ENCODE measurements at regions not wholly inside any gene's neighbourhood (a gene's known extent, or its start where the extent isn't known, plus 50 kb on each side); places are given as distances from the start of the nearest gene placed in this dataset.

- TF ChIP-seq, protein P1, sequence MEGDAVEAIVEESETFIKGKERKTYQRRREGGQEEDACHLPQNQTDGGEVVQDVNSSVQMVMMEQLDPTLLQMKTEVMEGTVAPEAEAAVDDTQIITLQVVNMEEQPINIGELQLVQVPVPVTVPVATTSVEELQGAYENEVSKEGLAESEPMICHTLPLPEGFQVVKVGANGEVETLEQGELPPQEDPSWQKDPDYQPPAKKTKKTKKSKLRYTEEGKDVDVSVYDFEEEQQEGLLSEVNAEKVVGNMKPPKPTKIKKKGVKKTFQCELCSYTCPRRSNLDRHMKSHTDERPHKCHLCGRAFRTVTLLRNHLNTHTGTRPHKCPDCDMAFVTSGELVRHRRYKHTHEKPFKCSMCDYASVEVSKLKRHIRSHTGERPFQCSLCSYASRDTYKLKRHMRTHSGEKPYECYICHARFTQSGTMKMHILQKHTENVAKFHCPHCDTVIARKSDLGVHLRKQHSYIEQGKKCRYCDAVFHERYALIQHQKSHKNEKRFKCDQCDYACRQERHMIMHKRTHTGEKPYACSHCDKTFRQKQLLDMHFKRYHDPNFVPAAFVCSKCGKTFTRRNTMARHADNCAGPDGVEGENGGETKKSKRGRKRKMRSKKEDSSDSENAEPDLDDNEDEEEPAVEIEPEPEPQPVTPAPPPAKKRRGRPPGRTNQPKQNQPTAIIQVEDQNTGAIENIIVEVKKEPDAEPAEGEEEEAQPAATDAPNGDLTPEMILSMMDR (IDR thresholded peaks at IDR 0.05) = no peak
- no peak for TF ChIP-seq POLR2A (IDR thresholded peaks at IDR 0.05)
Observed at GRCh38 chr4:120508036-120508435, 414.5 kb downstream of the PRDM5 start.
